SK-N-SH treated with all-trans-retinoic acid at 6 μM for 48 hours (cell line): ENCODE measurements at regions not wholly inside any gene's neighbourhood (a gene's known extent, or its start where the extent isn't known, plus 50 kb on each side); places are given as distances from the start of the nearest gene placed in this dataset.

ENCODE experiments used
- ESRRG ChIP-seq: fragments of 250-450 bp; sonication (Bioruptor Pico); IDR thresholded peaks from 2 replicates; pipeline ENCODE4 v1.6.1; 2021; ENCODE audit warnings: mild to moderate bottlenecking
- GLIS3 ChIP-seq: fragments of 250-450 bp; sonication (Bioruptor Pico); IDR thresholded peaks from 2 replicates; pipeline ENCODE4 v1.5.0; 2020; ENCODE audit warnings: mild to moderate bottlenecking, moderate library complexity
- OSR1 ChIP-seq: fragments of 250-450 bp; sonication (Bioruptor Pico); IDR thresholded peaks from 2 replicates; pipeline ENCODE4 v1.8.0; 2022; ENCODE audit warnings: moderate library complexity, mild to moderate bottlenecking, inconsistent platforms
- PPARA ChIP-seq: fragments of 250-450 bp; sonication (Bioruptor Pico); IDR thresholded peaks from 2 replicates; pipeline ENCODE4 v1.5.0; 2020; ENCODE audit warnings: mild to moderate bottlenecking, borderline replicate concordance
- RARB ChIP-seq: fragments of 250-450 bp; sonication (Bioruptor Pico); IDR thresholded peaks from 2 replicates; pipeline ENCODE4 v1.8.0; 2021; ENCODE audit warnings: mild to moderate bottlenecking, moderate library complexity
- SNAI2 ChIP-seq: fragments of 250-450 bp; sonication (Bioruptor Pico); IDR thresholded peaks from 2 replicates; pipeline ENCODE4 v1.5.0; 2020; ENCODE audit warnings: mild to moderate bottlenecking, moderate library complexity
- ZFP30 ChIP-seq: fragments of 450-650 bp; formaldehyde crosslinking; IDR thresholded peaks from 2 replicates; pipeline ENCODE4 v1.5.0; 2022; ENCODE audit warnings: mild to moderate bottlenecking, moderate library complexity
- TF ChIP-seq, protein P1 (sequence below): fragments of 250-450 bp; sonication (Bioruptor Pico); IDR thresholded peaks from 2 replicates; pipeline ENCODE4 v1.5.1; 2021; ENCODE audit warnings: mild to moderate bottlenecking, moderate library complexity
- TF ChIP-seq, protein P2 (sequence below): fragments of 250-450 bp; sonication (Bioruptor Pico); IDR thresholded peaks from 2 replicates; pipeline ENCODE4 v1.5.1; 2020; ENCODE audit warnings: low read depth, mild to moderate bottlenecking, moderate library complexity
- TF ChIP-seq, protein P3 (sequence below): fragments of 250-450 bp; sonication (Bioruptor Pico); IDR thresholded peaks from 2 replicates; pipeline ENCODE4 v1.5.0; 2020; ENCODE audit warnings: mild to moderate bottlenecking, moderate library complexity

DNA sequence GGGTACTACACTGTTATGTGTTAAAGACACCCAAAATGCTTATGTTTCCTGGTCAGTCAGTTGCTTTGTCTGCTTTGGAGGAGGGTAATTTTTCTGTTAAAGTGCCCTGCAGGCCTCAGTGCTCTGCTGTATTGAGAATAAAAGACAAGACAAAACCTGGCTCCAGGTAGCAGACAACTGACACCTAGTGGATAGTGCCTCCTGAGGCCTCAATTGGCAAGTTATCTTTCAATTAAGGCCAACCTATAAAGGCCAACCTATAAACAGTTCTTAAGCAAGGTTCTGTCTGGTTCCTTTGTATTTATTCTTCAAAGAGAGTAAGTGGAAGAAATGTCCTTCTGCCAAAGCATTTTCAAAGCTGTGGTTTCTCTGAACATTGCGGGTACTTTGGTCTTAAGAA lies 773.8 kb downstream of the MECOM start:
- TF ChIP-seq, protein P1, sequence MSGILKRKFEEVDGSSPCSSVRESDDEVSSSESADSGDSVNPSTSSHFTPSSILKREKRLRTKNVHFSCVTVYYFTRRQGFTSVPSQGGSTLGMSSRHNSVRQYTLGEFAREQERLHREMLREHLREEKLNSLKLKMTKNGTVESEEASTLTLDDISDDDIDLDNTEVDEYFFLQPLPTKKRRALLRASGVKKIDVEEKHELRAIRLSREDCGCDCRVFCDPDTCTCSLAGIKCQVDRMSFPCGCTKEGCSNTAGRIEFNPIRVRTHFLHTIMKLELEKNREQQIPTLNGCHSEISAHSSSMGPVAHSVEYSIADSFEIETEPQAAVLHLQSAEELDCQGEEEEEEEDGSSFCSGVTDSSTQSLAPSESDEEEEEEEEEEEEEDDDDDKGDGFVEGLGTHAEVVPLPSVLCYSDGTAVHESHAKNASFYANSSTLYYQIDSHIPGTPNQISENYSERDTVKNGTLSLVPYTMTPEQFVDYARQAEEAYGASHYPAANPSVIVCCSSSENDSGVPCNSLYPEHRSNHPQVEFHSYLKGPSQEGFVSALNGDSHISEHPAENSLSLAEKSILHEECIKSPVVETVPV (CRISPR knock-in tag), result no peak
- no peak for TF ChIP-seq OSR1 (CRISPR knock-in tag)
- no peak for TF ChIP-seq PPARA (CRISPR knock-in tag)
- no peak for TF ChIP-seq ZFP30 (CRISPR knock-in tag)
- TF ChIP-seq GLIS3, result no peak
- no peak for TF ChIP-seq SNAI2 (CRISPR knock-in tag)
- TF ChIP-seq RARB (CRISPR knock-in tag), result no peak
- TF ChIP-seq, protein P2, sequence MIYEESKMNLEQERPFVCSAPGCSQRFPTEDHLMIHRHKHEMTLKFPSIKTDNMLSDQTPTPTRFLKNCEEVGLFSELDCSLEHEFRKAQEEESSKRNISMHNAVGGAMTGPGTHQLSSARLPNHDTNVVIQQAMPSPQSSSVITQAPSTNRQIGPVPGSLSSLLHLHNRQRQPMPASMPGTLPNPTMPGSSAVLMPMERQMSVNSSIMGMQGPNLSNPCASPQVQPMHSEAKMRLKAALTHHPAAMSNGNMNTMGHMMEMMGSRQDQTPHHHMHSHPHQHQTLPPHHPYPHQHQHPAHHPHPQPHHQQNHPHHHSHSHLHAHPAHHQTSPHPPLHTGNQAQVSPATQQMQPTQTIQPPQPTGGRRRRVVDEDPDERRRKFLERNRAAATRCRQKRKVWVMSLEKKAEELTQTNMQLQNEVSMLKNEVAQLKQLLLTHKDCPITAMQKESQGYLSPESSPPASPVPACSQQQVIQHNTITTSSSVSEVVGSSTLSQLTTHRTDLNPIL, result no peak
- TF ChIP-seq, protein P3, sequence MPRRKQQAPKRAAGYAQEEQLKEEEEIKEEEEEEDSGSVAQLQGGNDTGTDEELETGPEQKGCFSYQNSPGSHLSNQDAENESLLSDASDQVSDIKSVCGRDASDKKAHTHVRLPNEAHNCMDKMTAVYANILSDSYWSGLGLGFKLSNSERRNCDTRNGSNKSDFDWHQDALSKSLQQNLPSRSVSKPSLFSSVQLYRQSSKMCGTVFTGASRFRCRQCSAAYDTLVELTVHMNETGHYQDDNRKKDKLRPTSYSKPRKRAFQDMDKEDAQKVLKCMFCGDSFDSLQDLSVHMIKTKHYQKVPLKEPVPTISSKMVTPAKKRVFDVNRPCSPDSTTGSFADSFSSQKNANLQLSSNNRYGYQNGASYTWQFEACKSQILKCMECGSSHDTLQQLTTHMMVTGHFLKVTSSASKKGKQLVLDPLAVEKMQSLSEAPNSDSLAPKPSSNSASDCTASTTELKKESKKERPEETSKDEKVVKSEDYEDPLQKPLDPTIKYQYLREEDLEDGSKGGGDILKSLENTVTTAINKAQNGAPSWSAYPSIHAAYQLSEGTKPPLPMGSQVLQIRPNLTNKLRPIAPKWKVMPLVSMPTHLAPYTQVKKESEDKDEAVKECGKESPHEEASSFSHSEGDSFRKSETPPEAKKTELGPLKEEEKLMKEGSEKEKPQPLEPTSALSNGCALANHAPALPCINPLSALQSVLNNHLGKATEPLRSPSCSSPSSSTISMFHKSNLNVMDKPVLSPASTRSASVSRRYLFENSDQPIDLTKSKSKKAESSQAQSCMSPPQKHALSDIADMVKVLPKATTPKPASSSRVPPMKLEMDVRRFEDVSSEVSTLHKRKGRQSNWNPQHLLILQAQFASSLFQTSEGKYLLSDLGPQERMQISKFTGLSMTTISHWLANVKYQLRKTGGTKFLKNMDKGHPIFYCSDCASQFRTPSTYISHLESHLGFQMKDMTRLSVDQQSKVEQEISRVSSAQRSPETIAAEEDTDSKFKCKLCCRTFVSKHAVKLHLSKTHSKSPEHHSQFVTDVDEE (CRISPR knock-in tag), result no peak
- no peak for TF ChIP-seq ESRRG
